H1 (cell line): ENCODE measurements at regions not wholly inside any gene's neighbourhood (a gene's known extent, or its start where the extent isn't known, plus 50 kb on each side); places are given as distances from the start of the nearest gene placed in this dataset.

Experiments used
- CTBP2 ChIP-seq: IDR thresholded peaks from 2 replicates; pipeline ENCODE4 v1.7.0; 2011; ENCODE audit warnings: borderline replicate concordance, mild to moderate bottlenecking, moderate library complexity, mixed read lengths, low read length; ENCODE audit not compliant: insufficient read depth, insufficient read length
- POU5F1 ChIP-seq: IDR thresholded peaks from 2 replicates; pipeline ENCODE4 v1.6.1; 2011; ENCODE audit warnings: low read depth, mild to moderate bottlenecking, low read length, moderate library complexity
- TF ChIP-seq, protein P1 (sequence below): IDR thresholded peaks from 2 replicates; pipeline ENCODE4 v1.6.1; 2011; ENCODE audit warnings: low read length, improper control_type of control experiment
- TF ChIP-seq, protein P2 (sequence below), 3 experiments: IDR thresholded peaks; 1 replicate in 2 of 3; 2 replicates in 1 of 3; pipeline versions ENCODE4 v1.5.1 to v1.6.1; 2011; ENCODE audit warnings: low read length in 3 of 3, mild to moderate bottlenecking in 3 of 3, inconsistent platforms in 2 of 3, low read depth in 1 of 3, moderate library complexity in 1 of 3; ENCODE audit not compliant: insufficient read depth in 1 of 3; ENCODE audit errors: control extremely low read depth in 1 of 3

DNA sequence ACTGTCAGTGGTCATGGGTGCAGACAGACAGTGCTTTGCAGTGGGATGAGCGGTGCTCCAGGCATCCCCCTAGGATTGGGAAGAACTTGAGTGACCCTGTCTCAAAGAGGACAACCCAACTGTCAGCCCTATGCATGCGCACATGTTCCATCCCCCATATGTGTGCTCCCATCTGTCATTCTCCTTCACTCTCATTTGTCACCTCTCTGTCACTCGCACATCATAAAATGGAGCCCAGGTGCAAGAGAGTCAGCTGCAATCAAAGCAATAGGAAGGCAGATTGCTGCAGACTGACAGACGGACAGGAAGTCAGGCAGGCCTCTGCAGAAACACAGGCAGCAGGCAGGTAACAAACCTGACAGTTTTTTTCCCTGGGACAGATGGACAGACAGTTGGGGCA is 101.8 kb upstream of the CCL1 start (continued):
- TF ChIP-seq, protein P1, sequence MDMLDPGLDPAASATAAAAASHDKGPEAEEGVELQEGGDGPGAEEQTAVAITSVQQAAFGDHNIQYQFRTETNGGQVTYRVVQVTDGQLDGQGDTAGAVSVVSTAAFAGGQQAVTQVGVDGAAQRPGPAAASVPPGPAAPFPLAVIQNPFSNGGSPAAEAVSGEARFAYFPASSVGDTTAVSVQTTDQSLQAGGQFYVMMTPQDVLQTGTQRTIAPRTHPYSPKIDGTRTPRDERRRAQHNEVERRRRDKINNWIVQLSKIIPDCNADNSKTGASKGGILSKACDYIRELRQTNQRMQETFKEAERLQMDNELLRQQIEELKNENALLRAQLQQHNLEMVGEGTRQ = no peak
- TF ChIP-seq, protein P2, sequence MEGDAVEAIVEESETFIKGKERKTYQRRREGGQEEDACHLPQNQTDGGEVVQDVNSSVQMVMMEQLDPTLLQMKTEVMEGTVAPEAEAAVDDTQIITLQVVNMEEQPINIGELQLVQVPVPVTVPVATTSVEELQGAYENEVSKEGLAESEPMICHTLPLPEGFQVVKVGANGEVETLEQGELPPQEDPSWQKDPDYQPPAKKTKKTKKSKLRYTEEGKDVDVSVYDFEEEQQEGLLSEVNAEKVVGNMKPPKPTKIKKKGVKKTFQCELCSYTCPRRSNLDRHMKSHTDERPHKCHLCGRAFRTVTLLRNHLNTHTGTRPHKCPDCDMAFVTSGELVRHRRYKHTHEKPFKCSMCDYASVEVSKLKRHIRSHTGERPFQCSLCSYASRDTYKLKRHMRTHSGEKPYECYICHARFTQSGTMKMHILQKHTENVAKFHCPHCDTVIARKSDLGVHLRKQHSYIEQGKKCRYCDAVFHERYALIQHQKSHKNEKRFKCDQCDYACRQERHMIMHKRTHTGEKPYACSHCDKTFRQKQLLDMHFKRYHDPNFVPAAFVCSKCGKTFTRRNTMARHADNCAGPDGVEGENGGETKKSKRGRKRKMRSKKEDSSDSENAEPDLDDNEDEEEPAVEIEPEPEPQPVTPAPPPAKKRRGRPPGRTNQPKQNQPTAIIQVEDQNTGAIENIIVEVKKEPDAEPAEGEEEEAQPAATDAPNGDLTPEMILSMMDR (IDR thresholded peaks at IDR 0.05; ENCODE audit: control extremely low read depth in 1 of 3, insufficient read depth in 1 of 3, low read depth in 1 of 3, low read length in 3 of 3) = no peak
- TF ChIP-seq CTBP2 (no peak), POU5F1 (no peak)
